ENCODE measurements at regions not wholly inside any gene's neighbourhood (a gene's known extent, or its start where the extent isn't known, plus 50 kb on each side); places are given as distances from the start of the nearest gene placed in this dataset.
A peak's percentile ranks its signal among the peaks of the same experiment; 100 is the strongest.
"Not testable (repeated sequence)": the region's sequence is repeated elsewhere in the genome, so short reads cannot be mapped to it uniquely, and the experiment has no call there.

- not testable (repeated sequence) for DNase-seq (ENCODE audit: low read depth)
These were observed 94.3 kb downstream of the KCNJ12 start for GRCh38 chr17:21470422-21470821.

- no peak for DNase-seq (ENCODE audit: low read depth)
These were observed 94.7 kb downstream of the KCNJ12 start for GRCh38 chr17:21470861-21471260.

GRCh38 chr17:21474815-21475214 lies 98.7 kb downstream of the KCNJ12 start:
- DNase-seq (ENCODE audit: low read depth): no peak

- DNase-seq (ENCODE audit: low read depth): no peak
These were observed 99.4 kb downstream of the KCNJ12 start for GRCh38 chr17:21475571-21475970.

GRCh38 chr17:21476867-21477266 lies 100.7 kb downstream of the KCNJ12 start:
- DNase-seq (ENCODE audit: low read depth): no peak

- DNase-seq (ENCODE audit: low read depth): no peak
These were observed 106.2 kb downstream of the KCNJ12 start for GRCh38 chr17:21482189-21482865.

- not testable (repeated sequence) for DNase-seq (ENCODE audit: low read depth)
These were observed 111.9 kb downstream of the KCNJ12 start for GRCh38 chr17:21488043-21488442.

GRCh38 chr17:21493993-21494392 lies 117.8 kb downstream of the KCNJ12 start:
- no peak for DNase-seq (ENCODE audit: low read depth)

- no peak for DNase-seq (ENCODE audit: low read depth)
These were observed 119.1 kb downstream of the KCNJ12 start for GRCh38 chr17:21495281-21495680.

GRCh38 chr17:21500064-21500463 lies 123.9 kb downstream of the KCNJ12 start:
- no peak for DNase-seq (ENCODE audit: low read depth)

- not testable (repeated sequence) for DNase-seq (ENCODE audit: low read depth)
These were observed 126.0 kb downstream of the KCNJ12 start for GRCh38 chr17:21501927-21502700.

GRCh38 chr17:21505819-21506815 lies 130.0 kb downstream of the KCNJ12 start:
- DNase-seq (ENCODE audit: low read depth): no peak

GRCh38 chr17:21507806-21508205 lies 131.6 kb downstream of the KCNJ12 start:
- not testable (repeated sequence) for DNase-seq (ENCODE audit: low read depth)

GRCh38 chr17:21508211-21508610 lies 132.1 kb downstream of the KCNJ12 start:
- DNase-seq (ENCODE audit: low read depth): no peak

GRCh38 chr17:21509356-21509755 lies 133.2 kb downstream of the KCNJ12 start:
- DNase-seq (ENCODE audit: low read depth): not testable (repeated sequence)

- no peak for DNase-seq (ENCODE audit: low read depth)
These were observed 134.7 kb downstream of the KCNJ12 start for GRCh38 chr17:21510686-21511362.

- peak; percentile 62 for DNase-seq (ENCODE audit: low read depth)
These were observed 135.4 kb downstream of the KCNJ12 start for GRCh38 chr17:21511363-21512195.

GRCh38 chr17:21512307-21513011 lies 136.3 kb downstream of the KCNJ12 start:
- DNase-seq (ENCODE audit: low read depth): no peak

GRCh38 chr17:21513012-21513570 lies 136.9 kb downstream of the KCNJ12 start:
- DNase-seq (ENCODE audit: low read depth): peak; percentile 68

- DNase-seq (ENCODE audit: low read depth): not testable (repeated sequence)
These were observed 138.4 kb downstream of the KCNJ12 start for GRCh38 chr17:21514567-21514966.

All from activated T-cell treated with anti-CD3 and anti-CD28 coated beads for 48 hours (primary cell).